NB4 (cell line): ENCODE measurements at regions not wholly inside any gene's neighbourhood (a gene's known extent, or its start where the extent isn't known, plus 50 kb on each side); places are given as distances from the start of the nearest gene placed in this dataset.

ENCODE experiments used
- CTCF ChIP-seq: IDR thresholded peaks from one replicate; pipeline ENCODE4 v1.5.1; 2012; ENCODE audit warnings: low read depth, low read length
- MAX ChIP-seq: IDR thresholded peaks from 2 replicates; pipeline ENCODE4 v1.6.1; 2011; ENCODE audit warnings: low read depth, low read length
- POLR2A ChIP-seq: IDR thresholded peaks from 2 replicates; pipeline ENCODE4 v1.6.1; 2011; ENCODE audit warnings: mild to moderate bottlenecking; ENCODE audit not compliant: insufficient read length; ENCODE audit errors: extremely low read depth

- TF ChIP-seq CTCF (no peak), POLR2A (no peak), MAX (no peak)
Measured at GRCh38 chr17:12546983-12547382, 118.7 kb upstream of the MYOCD start.
